ENCODE measurements at regions not wholly inside any gene's neighbourhood (a gene's known extent, or its start where the extent isn't known, plus 50 kb on each side); places are given as distances from the start of the nearest gene placed in this dataset.
"Not testable (repeated sequence)": the region's sequence is repeated elsewhere in the genome, so short reads cannot be mapped to it uniquely, and the experiment has no call there.

DNA sequence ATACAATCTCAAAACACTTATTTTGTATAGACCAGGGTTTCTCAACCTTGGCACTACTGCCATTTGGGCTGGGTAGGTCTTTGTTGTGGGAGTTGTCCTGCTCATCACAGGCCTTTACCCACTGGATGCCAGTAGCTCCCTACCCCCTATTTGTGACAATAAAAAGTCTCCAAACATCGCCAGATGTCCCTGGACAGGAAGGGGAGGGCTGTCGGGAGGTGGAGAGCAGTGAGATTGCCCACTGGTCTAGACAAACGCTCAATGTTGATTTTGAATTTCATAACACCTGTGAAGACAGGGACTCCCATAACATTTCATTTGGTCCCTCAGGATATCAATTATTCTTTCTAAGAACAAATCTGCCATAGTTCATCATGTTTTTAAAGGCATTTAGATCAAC lies 151.7 kb upstream of the PTPRG start (continued):
- TF ChIP-seq, protein P1, sequence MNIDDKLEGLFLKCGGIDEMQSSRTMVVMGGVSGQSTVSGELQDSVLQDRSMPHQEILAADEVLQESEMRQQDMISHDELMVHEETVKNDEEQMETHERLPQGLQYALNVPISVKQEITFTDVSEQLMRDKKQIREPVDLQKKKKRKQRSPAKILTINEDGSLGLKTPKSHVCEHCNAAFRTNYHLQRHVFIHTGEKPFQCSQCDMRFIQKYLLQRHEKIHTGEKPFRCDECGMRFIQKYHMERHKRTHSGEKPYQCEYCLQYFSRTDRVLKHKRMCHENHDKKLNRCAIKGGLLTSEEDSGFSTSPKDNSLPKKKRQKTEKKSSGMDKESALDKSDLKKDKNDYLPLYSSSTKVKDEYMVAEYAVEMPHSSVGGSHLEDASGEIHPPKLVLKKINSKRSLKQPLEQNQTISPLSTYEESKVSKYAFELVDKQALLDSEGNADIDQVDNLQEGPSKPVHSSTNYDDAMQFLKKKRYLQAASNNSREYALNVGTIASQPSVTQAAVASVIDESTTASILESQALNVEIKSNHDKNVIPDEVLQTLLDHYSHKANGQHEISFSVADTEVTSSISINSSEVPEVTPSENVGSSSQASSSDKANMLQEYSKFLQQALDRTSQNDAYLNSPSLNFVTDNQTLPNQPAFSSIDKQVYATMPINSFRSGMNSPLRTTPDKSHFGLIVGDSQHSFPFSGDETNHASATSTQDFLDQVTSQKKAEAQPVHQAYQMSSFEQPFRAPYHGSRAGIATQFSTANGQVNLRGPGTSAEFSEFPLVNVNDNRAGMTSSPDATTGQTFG (tag by site-specific recombination; IDR thresholded peaks at IDR 0.05; ENCODE audit: borderline replicate concordance), result no peak
- no peak for TF ChIP-seq ZFP41 (tag by site-specific recombination; IDR thresholded peaks at IDR 0.05; ENCODE audit: borderline replicate concordance)

DNA sequence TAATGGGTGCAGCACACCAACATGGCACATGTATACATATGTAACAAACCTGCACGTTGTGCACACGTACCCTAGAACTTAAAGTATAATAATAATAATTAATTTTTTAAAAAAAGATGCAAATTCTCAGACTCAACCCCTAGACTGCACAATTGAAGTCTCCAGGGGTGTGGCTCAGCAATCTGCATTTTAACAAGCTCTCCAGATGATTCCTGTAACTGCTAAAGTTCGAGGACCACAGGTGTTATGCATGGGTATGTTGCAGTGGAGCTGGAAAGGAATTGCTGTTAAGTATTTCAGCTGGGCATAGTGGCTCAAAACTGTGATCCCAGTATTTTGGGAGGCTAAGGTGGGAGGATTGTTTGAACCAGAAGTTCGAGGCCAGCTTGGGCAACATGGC lies 151.0 kb upstream of the PTPRG start:
- POLR2A ChIA-PET; H3K27ac ChIP-seq (ENCODE audit: extremely low read depth, low read depth, low read length); H3K4me3 ChIP-seq (ENCODE audit: low read depth, low read length); H3K4me1 ChIP-seq (ENCODE audit: control insufficient read depth, insufficient read depth, low read length); CTCF ChIA-PET; H3K9me3 ChIP-seq (ENCODE audit: control insufficient read depth, insufficient read depth, low read depth, low read length); H3K36me3 ChIP-seq (ENCODE audit: control insufficient read depth in 2 of 2, insufficient read depth in 1 of 2, low read length in 2 of 2): not testable (repeated sequence)

DNA sequence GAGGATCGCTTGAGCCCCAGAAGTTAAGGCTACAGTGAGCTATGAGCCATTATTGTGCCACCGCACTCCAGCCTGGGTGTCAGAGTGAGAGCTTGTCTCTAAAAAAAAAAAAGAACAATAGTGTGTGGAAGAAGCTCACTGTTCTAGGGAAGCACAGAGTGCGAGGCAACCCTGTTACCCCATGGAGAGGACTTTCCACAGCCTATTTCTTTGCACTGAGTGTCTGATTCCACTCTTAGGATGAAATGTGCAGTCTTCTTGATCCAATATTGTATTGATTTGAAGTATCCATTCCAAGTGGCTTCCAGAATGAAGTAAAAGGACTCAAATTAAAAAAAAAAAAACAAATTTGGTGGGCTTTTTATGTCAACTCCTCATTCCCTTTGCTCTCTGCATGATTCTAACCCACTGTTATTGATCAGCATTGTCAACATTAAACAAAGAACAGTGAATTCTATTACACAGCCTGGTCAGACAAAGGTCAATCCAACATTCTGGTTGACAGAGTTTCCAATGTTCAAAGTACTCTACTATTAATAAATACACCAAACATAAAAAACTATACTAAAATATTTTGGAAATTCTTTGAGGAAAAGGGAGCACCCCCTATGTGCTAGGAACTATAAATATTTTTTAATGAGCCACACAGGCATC lies 150.2 kb upstream of the PTPRG start:
- Histone ChIP-seq H3K9me3 (ENCODE audit: control insufficient read depth, insufficient read depth, low read depth, low read length) (no peaks in the 10 kb centered on the region), H3K36me3 (ENCODE audit: control insufficient read depth in 2 of 2, insufficient read depth in 1 of 2, low read length in 2 of 2) (no peaks in the 10 kb centered on the region), H3K27ac (ENCODE audit: extremely low read depth, low read depth, low read length) (no peak overlapping the region), H3K4me1 (ENCODE audit: control insufficient read depth, insufficient read depth, low read length) (no peaks in the 10 kb centered on the region), H3K4me3 (ENCODE audit: low read depth, low read length) (no peak overlapping the region)
- TF ChIP-seq, protein P2, sequence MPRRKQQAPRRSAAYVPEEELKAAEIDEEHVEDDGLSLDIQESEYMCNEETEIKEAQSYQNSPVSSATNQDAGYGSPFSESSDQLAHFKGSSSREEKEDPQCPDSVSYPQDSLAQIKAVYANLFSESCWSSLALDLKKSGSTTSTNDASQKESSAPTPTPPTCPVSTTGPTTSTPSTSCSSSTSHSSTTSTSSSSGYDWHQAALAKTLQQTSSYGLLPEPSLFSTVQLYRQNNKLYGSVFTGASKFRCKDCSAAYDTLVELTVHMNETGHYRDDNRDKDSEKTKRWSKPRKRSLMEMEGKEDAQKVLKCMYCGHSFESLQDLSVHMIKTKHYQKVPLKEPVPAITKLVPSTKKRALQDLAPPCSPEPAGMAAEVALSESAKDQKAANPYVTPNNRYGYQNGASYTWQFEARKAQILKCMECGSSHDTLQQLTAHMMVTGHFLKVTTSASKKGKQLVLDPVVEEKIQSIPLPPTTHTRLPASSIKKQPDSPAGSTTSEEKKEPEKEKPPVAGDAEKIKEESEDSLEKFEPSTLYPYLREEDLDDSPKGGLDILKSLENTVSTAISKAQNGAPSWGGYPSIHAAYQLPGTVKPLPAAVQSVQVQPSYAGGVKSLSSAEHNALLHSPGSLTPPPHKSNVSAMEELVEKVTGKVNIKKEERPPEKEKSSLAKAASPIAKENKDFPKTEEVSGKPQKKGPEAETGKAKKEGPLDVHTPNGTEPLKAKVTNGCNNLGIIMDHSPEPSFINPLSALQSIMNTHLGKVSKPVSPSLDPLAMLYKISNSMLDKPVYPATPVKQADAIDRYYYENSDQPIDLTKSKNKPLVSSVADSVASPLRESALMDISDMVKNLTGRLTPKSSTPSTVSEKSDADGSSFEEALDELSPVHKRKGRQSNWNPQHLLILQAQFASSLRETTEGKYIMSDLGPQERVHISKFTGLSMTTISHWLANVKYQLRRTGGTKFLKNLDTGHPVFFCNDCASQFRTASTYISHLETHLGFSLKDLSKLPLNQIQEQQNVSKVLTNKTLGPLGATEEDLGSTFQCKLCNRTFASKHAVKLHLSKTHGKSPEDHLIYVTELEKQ (tag by site-specific recombination; IDR thresholded peaks at IDR 0.05; ENCODE audit: borderline replicate concordance), result no peak
- TF ChIP-seq ZBTB1 (tag by site-specific recombination; IDR thresholded peaks at IDR 0.05) (no peak), ZNF133 (tag by site-specific recombination; IDR thresholded peaks at IDR 0.05) (no peak), ZNF112 (tag by site-specific recombination; IDR thresholded peaks at IDR 0.05) (no peak), KLF16 (tag by site-specific recombination; IDR thresholded peaks at IDR 0.05) (no peak), MZF1 (tag by site-specific recombination; IDR thresholded peaks at IDR 0.05; ENCODE audit: borderline replicate concordance) (no peak), ZSCAN23 (tag by site-specific recombination; IDR thresholded peaks at IDR 0.05) (no peak), ZNF560 (tag by site-specific recombination; IDR thresholded peaks at IDR 0.05; ENCODE audit: borderline replicate concordance) (no peak)
- TF ChIP-seq, protein P3, sequence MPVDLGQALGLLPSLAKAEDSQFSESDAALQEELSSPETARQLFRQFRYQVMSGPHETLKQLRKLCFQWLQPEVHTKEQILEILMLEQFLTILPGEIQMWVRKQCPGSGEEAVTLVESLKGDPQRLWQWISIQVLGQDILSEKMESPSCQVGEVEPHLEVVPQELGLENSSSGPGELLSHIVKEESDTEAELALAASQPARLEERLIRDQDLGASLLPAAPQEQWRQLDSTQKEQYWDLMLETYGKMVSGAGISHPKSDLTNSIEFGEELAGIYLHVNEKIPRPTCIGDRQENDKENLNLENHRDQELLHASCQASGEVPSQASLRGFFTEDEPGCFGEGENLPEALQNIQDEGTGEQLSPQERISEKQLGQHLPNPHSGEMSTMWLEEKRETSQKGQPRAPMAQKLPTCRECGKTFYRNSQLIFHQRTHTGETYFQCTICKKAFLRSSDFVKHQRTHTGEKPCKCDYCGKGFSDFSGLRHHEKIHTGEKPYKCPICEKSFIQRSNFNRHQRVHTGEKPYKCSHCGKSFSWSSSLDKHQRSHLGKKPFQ (tag by site-specific recombination; IDR thresholded peaks at IDR 0.05), result no peak
- TF ChIP-seq, protein P4, sequence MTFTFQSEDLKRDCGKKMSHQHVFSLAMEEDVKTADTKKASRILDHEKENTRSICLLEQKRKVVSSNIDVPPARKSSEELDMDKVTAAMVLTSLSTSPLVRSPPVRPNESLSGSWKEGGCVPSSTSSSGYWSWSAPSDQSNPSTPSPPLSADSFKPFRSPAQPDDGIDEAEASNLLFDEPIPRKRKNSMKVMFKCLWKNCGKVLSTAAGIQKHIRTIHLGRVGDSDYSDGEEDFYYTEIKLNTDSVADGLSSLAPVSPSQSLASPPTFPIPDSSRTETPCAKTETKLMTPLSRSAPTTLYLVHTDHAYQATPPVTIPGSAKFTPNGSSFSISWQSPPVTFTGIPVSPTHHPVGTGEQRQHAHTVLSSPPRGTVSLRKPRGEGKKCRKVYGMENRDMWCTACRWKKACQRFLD (tag by site-specific recombination; IDR thresholded peaks at IDR 0.05), result no peak
- TF ChIP-seq, protein P5, sequence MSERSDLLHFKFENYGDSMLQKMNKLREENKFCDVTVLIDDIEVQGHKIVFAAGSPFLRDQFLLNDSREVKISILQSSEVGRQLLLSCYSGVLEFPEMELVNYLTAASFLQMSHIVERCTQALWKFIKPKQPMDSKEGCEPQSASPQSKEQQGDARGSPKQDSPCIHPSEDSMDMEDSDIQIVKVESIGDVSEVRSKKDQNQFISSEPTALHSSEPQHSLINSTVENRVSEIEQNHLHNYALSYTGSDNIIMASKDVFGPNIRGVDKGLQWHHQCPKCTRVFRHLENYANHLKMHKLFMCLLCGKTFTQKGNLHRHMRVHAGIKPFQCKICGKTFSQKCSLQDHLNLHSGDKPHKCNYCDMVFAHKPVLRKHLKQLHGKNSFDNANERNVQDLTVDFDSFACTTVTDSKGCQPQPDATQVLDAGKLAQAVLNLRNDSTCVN (tag by site-specific recombination; optimal IDR thresholded peaks at IDR 0.05), result no peak
- TF ChIP-seq, protein P6, sequence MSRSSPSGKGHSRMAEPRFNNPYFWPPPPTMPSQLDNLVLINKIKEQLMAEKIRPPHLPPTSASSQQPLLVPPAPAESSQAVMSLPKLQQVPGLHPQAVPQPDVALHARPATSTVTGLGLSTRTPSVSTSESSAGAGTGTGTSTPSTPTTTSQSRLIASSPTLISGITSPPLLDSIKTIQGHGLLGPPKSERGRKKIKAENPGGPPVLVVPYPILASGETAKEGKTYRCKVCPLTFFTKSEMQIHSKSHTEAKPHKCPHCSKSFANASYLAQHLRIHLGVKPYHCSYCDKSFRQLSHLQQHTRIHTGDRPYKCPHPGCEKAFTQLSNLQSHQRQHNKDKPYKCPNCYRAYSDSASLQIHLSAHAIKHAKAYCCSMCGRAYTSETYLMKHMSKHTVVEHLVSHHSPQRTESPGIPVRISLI (tag by site-specific recombination; IDR thresholded peaks at IDR 0.05), result no peak
- ChIA-PET POLR2A (no interaction called here), CTCF (no interaction called here)

Data from HEK293 (cell line).